Fibroblast of lung (primary cell): ENCODE measurements at regions not wholly inside any gene's neighbourhood (a gene's known extent, or its start where the extent isn't known, plus 50 kb on each side); places are given as distances from the start of the nearest gene placed in this dataset.

Experiments used
- DNase-seq, 2 donors: peaks; one replicate each; pipeline versions ENCODE4 v3.0.0 to v3.0.0-alpha.2; 2010; ENCODE audit warnings: low read depth in 2 of 2
- H2AFZ ChIP-seq: 2 replicates; pipeline ENCODE4 v1.5.1; 2012; ENCODE audit warnings: low read length, control low read depth, inconsistent platforms
- H3K27ac ChIP-seq: 2 replicates; pipeline ENCODE4 v1.5.1; 2011; ENCODE audit warnings: low read length, control low read depth; ENCODE audit not compliant: insufficient read depth
- H3K27me3 ChIP-seq: 2 replicates; pipeline ENCODE4 v1.5.1; 2011; ENCODE audit warnings: mild to moderate bottlenecking, low read length; ENCODE audit not compliant: control insufficient read depth, insufficient read depth
- H3K36me3 ChIP-seq: 2 replicates; pipeline ENCODE4 v1.5.1; 2011; ENCODE audit warnings: low read length; ENCODE audit not compliant: control insufficient read depth, insufficient read depth
- H3K4me1 ChIP-seq: 2 replicates; pipeline ENCODE4 v1.5.1; 2011; ENCODE audit warnings: low read length; ENCODE audit not compliant: control insufficient read depth, insufficient read depth; ENCODE audit errors: extremely low read depth
- H3K4me2 ChIP-seq: 2 replicates; pipeline ENCODE4 v1.5.1; 2011; ENCODE audit warnings: low read length, control low read depth; ENCODE audit not compliant: insufficient read depth; ENCODE audit errors: extremely low read depth
- H3K4me3 ChIP-seq, 4 experiments: fragments of 200-600 bp in 1 of 4; sonication (generic) in 1 of 4; replicated peaks in 1 of 4; 2 replicates each; pipeline ENCODE4 v1.5.1; 2011 to 2016; ENCODE audit warnings: low read length in 4 of 4, low read depth in 3 of 4, mild to moderate bottlenecking in 3 of 4, control low read depth in 2 of 4, inconsistent platforms in 1 of 4, mixed read lengths in 1 of 4; ENCODE audit not compliant: insufficient read depth in 1 of 4; ENCODE audit errors: control extremely low read depth in 1 of 4
- H3K79me2 ChIP-seq: 2 replicates; pipeline ENCODE4 v1.5.1; 2012; ENCODE audit warnings: mild to moderate bottlenecking, low read length, inconsistent platforms; ENCODE audit not compliant: control insufficient read depth, insufficient read depth
- H3K9ac ChIP-seq: 2 replicates; pipeline ENCODE4 v1.5.1; 2011; ENCODE audit warnings: mild to moderate bottlenecking, low read length, control low read depth; ENCODE audit not compliant: insufficient read depth
- H3K9me3 ChIP-seq: 2 replicates; pipeline ENCODE4 v1.5.1; 2012; ENCODE audit warnings: low read depth, low read length; ENCODE audit not compliant: control insufficient read depth, insufficient read depth
- H4K20me1 ChIP-seq: 2 replicates; pipeline ENCODE4 v1.5.1; 2011; ENCODE audit warnings: low read length; ENCODE audit not compliant: control insufficient read depth, insufficient read depth; ENCODE audit errors: extremely low read depth
- CTCF ChIP-seq, 2 donors: IDR thresholded peaks in 1 of 2; conservative IDR thresholded peaks in 1 of 2; 1 replicate in 1 of 2; 2 replicates in 1 of 2; pipeline ENCODE4 v1.5.1; 2011 to 2012; ENCODE audit warnings: low read length in 2 of 2, control low read depth in 1 of 2, inconsistent platforms in 1 of 2, low read depth in 1 of 2, mild to moderate bottlenecking in 1 of 2
- EZH2 ChIP-seq: IDR thresholded peaks from 2 replicates; pipeline ENCODE4 v1.5.1; 2012; ENCODE audit warnings: low read length, control low read depth, mild to moderate bottlenecking; ENCODE audit errors: missing control alignments

- H3K36me3 ChIP-seq = no peaks in the 10 kb centered on the region
- H3K4me2 ChIP-seq = no peak overlapping the region
- H4K20me1 ChIP-seq = no peaks in the 10 kb centered on the region
- no peaks in the 10 kb centered on the region for H3K27me3 ChIP-seq
- H2AFZ ChIP-seq = no peak overlapping the region
- H3K79me2 ChIP-seq = no peaks in the 10 kb centered on the region
- peaks cover 9% of the 10 kb centered on the region for H3K4me1 ChIP-seq
- TF ChIP-seq CTCF (conservative IDR thresholded peaks at IDR 0.05 in 1 of 2, IDR thresholded peaks at IDR 0.05 in 1 of 2; ENCODE audit: low read depth in 1 of 2, low read length in 2 of 2) (no peak), EZH2 (no peak)
- H3K4me3 ChIP-seq = no peak overlapping the region
- H3K9ac ChIP-seq = no peak overlapping the region
- H3K9me3 ChIP-seq = no peaks in the 10 kb centered on the region
- DNase-seq = no peak
- H3K27ac ChIP-seq = no peak overlapping the region
Measured at GRCh38 chrX:39818750-39819149, 279.0 kb downstream of the BCOR start.

GRCh38 chrX:39819921-39820849 is 277.6 kb downstream of the BCOR start:
- Histone ChIP-seq H2AFZ (no peak overlapping the region), H3K4me1 (peaks cover 9% of the 10 kb centered on the region), H3K27ac (no peak overlapping the region), H3K79me2 (no peaks in the 10 kb centered on the region), H3K4me3 (no peak overlapping the region), H4K20me1 (no peaks in the 10 kb centered on the region), H3K4me2 (no peak overlapping the region), H3K36me3 (no peaks in the 10 kb centered on the region), H3K9me3 (no peaks in the 10 kb centered on the region), H3K27me3 (no peaks in the 10 kb centered on the region), H3K9ac (no peak overlapping the region)
- TF ChIP-seq CTCF (conservative IDR thresholded peaks at IDR 0.05 in 1 of 2, IDR thresholded peaks at IDR 0.05 in 1 of 2; ENCODE audit: low read depth in 1 of 2, low read length in 2 of 2) (no peak), EZH2 (no peak)
- DNase-seq = no peak

- peak; percentile 29 to 42 for DNase-seq
- Histone ChIP-seq H3K27me3 (no peaks in the 10 kb centered on the region), H3K27ac (no peak overlapping the region), H3K4me2 (no peak overlapping the region), H3K36me3 (no peaks in the 10 kb centered on the region), H3K4me3 (peak overlapping the region in 1 of 4 experiments; percentile 42), H2AFZ (no peak overlapping the region), H3K9ac (no peak overlapping the region), H3K4me1 (peaks cover 9% of the 10 kb centered on the region), H4K20me1 (no peaks in the 10 kb centered on the region), H3K9me3 (no peaks in the 10 kb centered on the region), H3K79me2 (no peaks in the 10 kb centered on the region)
- TF ChIP-seq EZH2 (no peak), CTCF (conservative IDR thresholded peaks at IDR 0.05 in 1 of 2, IDR thresholded peaks at IDR 0.05 in 1 of 2; ENCODE audit: low read depth in 1 of 2, low read length in 2 of 2) (no peak)
Measured at GRCh38 chrX:39820938-39821708, 276.6 kb downstream of the BCOR start.
